HG03139 (cell line): ENCODE measurements at regions not wholly inside any gene's neighbourhood (a gene's known extent, or its start where the extent isn't known, plus 50 kb on each side); places are given as distances from the start of the nearest gene placed in this dataset.

Experiments
- ATAC-seq: cut with Tn5 transposase; IDR thresholded peaks from one replicate; pipeline ENCODE4 v1.9.1; 2021; ENCODE audit not compliant: unreplicated experiment

GRCh38 chr1:25105836-25106235 lies 126.5 kb downstream of the SYF2 start:
- ATAC-seq: no peak

- ATAC-seq: no peak
Observed at GRCh38 chr1:25104932-25105561, 127.3 kb downstream of the SYF2 start.

GRCh38 chr1:25103164-25103795 lies 129.0 kb downstream of the SYF2 start:
- no peak for ATAC-seq

- ATAC-seq: no peak
Observed at GRCh38 chr1:25100151-25100833, 132.0 kb downstream of the SYF2 start.

- no peak for ATAC-seq
Observed at GRCh38 chr1:25099343-25099951, 132.9 kb downstream of the SYF2 start.

GRCh38 chr1:25098717-25099116 lies 133.6 kb downstream of the SYF2 start:
- ATAC-seq: no peak

- ATAC-seq: no peak
Observed at GRCh38 chr1:25096307-25097150, 135.8 kb downstream of the SYF2 start.

GRCh38 chr1:25095635-25096200 lies 136.6 kb downstream of the SYF2 start:
- ATAC-seq: no peak

GRCh38 chr1:25094995-25095394 lies 137.3 kb downstream of the SYF2 start:
- ATAC-seq: no peak

GRCh38 chr1:25094229-25094628 lies 138.1 kb downstream of the SYF2 start:
- ATAC-seq: no peak

GRCh38 chr1:25091658-25092057 lies 140.6 kb downstream of the SYF2 start:
- no peak for ATAC-seq

GRCh38 chr1:25090707-25091422 lies 141.4 kb downstream of the SYF2 start:
- no peak for ATAC-seq

GRCh38 chr1:25089772-25090171 lies 142.5 kb downstream of the SYF2 start:
- no peak for ATAC-seq

- no peak for ATAC-seq
Observed at GRCh38 chr1:25088946-25089345, 143.4 kb downstream of the SYF2 start.

- ATAC-seq: no peak
Observed at GRCh38 chr1:25088180-25088701, 144.1 kb downstream of the SYF2 start.

GRCh38 chr1:25086518-25087079 lies 145.7 kb downstream of the SYF2 start:
- ATAC-seq: no peak

- no peak for ATAC-seq
Observed at GRCh38 chr1:25084407-25084806, 147.9 kb downstream of the SYF2 start.

GRCh38 chr1:25083481-25084345 lies 148.6 kb downstream of the SYF2 start:
- no peak for ATAC-seq

- ATAC-seq: no peak
Observed at GRCh38 chr1:25082995-25083394, 149.3 kb downstream of the SYF2 start.
